GM12873 (cell line): ENCODE measurements at regions not wholly inside any gene's neighbourhood (a gene's known extent, or its start where the extent isn't known, plus 50 kb on each side); places are given as distances from the start of the nearest gene placed in this dataset.

ENCODE experiments used
- CTCF ChIP-seq: IDR thresholded peaks from 2 replicates; pipeline ENCODE4 v1.5.1; 2012; ENCODE audit warnings: low read depth, mild to moderate bottlenecking, moderate library complexity, low read length, control low read depth; ENCODE audit not compliant: insufficient read depth; ENCODE audit errors: missing control alignments

GRCh38 chr11:122320671-122321070 lies 204.7 kb upstream of the BLID start:
- TF ChIP-seq CTCF = no peak

- no peak for TF ChIP-seq CTCF
These were observed 203.9 kb upstream of the BLID start for GRCh38 chr11:122319691-122320620.

DNA sequence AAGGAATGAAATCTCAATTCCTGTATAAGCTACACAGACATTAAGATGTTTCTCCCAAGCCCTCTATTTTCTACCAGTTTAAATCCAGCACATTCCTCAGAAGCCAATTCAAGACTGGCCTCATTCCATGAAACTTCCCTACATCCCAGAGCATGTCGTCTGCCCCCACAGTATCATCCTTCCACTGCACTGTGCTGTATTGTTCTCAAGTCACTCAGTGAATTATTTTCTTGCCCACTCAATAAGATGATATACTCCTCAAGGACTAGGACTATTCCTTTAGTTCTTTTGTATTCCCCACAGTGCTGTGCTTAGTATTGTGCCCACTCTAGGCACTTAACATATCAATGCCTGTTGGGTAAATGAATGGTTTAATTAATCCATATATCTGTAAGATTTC lies 203.1 kb upstream of the BLID start:
- TF ChIP-seq CTCF = no peak

GRCh38 chr11:122317305-122317704 lies 201.3 kb upstream of the BLID start:
- TF ChIP-seq CTCF = no peak

DNA sequence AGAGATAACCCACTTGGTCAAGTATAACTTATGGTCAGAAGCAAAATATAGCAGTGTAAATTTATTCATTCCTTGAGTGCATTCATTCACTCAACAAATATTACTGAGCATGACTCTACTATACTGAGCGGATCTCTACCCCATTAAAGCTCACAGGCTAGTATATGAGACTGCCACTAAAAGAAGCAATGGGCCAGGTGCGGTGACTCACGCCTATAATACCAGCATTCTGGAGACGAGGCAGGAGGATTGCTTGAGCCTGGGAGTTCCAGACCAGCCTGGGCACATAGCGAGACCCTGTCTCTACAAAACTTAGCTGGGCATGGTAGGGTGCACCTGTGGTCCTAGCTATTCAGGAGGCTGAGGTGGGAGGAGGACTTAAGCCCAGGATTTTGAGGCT lies 197.6 kb upstream of the BLID start:
- no peak for TF ChIP-seq CTCF

GRCh38 chr11:122311216-122311755 lies 195.3 kb upstream of the BLID start:
- TF ChIP-seq CTCF = no peak

- TF ChIP-seq CTCF = no peak
These were observed 194.8 kb upstream of the BLID start for GRCh38 chr11:122310766-122311165.
